Adrenal gland (tissue), 9 donors: ENCODE measurements at regions not wholly inside any gene's neighbourhood (a gene's known extent, or its start where the extent isn't known, plus 50 kb on each side); places are given as distances from the start of the nearest gene placed in this dataset.

Experiments used
- DNase-seq, 7 donors: peaks; one replicate each; pipeline ENCODE4 v3.0.0-alpha.2; 2019 to 2020
- H3K27ac ChIP-seq, 5 donors: fragments of 200-600 bp; sonication (generic) in 4 of 5; 1 replicate in 3 of 5; 2 replicates in 2 of 5; pipeline versions ENCODE4 v1.5.1 to v1.8.0; 2016 to 2020; ENCODE audit warnings: mild to moderate bottlenecking in 1 of 5
- H3K27me3 ChIP-seq: fragments of 200-600 bp; 2 replicates; pipeline ENCODE4 v1.8.0; 2021
- H3K36me3 ChIP-seq, 2 donors: fragments of 200-600 bp; replicated peaks in 1 of 2; 1 replicate in 1 of 2; 2 replicates in 1 of 2; pipeline versions ENCODE4 v1.5.1 to v1.8.0; 2018 to 2022
- H3K4me1 ChIP-seq, 2 donors: fragments of 200-600 bp; replicated peaks in 1 of 2; 1 replicate in 1 of 2; 2 replicates in 1 of 2; pipeline versions ENCODE4 v1.5.1 to v1.8.0; 2018 to 2021
- H3K4me3 ChIP-seq, 4 donors: fragments of 200-600 bp; sonication (generic) in 3 of 4; one replicate each; pipeline ENCODE4 v1.5.1; 2016 to 2018
- H3K9me3 ChIP-seq, 3 donors: fragments of 200-600 bp; sonication (generic) in 1 of 3; replicated peaks in 1 of 3; 1 replicate in 2 of 3; 2 replicates in 1 of 3; pipeline versions ENCODE4 v1.5.1 to v1.8.0; 2016 to 2021
- POLR2A ChIP-seq, 2 donors: fragments of 450-650 bp; IDR thresholded peaks; one replicate each; pipeline ENCODE4 v1.6.1; 2017; ENCODE audit warnings: antibody characterized with exemption in 2 of 2, mild to moderate bottlenecking in 2 of 2, moderate library complexity in 1 of 2
- WGBS, 4 donors: extraction: QIAGEN DNeasy Blood & Tissue Kit in 2 of 4; methylation state at CpG; one replicate each; pipeline versions ENCODE4 v1.1.5 to v1.1.7; 2013 to 2017; 5-methylcytosine and 5-hydroxymethylcytosine counted together
- intact Hi-C, 2 donors: fragments of 100-400 bp; cut with DNase I; formaldehyde crosslinking; loops; one replicate each; pipeline versions ENCODE4 v1.14.1 to v1.15.0; 2022 to 2023
- TF ChIP-seq, protein P1 (sequence below), 6 experiments: fragments of 450-650 bp in 4 of 6; fragments of 200-600 bp in 2 of 6; sonication (generic) in 1 of 6; IDR thresholded peaks; 1 replicate in 5 of 6; 2 replicates in 1 of 6; pipeline versions ENCODE4 v1.5.1 to v1.8.0; 2016 to 2021; ENCODE audit warnings: antibody characterized with exemption in 6 of 6, mild to moderate bottlenecking in 2 of 6, moderate library complexity in 1 of 6
- donor health status: healthy with polysubstance abuse.
- donor health status: Bipolar disorder and iron deficiency.
- donor health status: DM: yes; HTN: yes; CAD: no.
- donor health status: DM: no; HTN: no; CAD: no.
- donor health status: DM: no; HTN: no; CAD: no.

DNA sequence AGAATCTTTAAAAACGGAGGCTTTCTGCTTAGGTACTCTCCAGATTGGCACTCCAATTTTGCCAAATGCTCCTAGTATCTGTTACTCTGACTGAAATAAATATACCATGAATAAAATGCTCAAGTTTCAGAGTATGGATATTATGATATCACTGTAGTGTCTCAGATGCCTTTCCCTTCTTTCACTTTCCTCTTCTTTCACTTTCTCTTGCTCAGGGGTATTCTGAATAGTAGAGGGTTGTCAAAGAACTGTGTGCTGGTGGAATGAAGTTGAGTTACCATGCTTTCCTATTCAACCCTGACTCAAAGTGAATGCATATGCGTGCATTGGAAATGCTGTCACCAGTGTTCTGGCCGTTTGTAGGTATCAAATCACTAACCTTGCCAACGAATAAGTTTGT, 1015.2 kb upstream of the FANCL start:
- TF ChIP-seq POLR2A (IDR thresholded peaks at IDR 0.05): no peak
- TF ChIP-seq, protein P1, sequence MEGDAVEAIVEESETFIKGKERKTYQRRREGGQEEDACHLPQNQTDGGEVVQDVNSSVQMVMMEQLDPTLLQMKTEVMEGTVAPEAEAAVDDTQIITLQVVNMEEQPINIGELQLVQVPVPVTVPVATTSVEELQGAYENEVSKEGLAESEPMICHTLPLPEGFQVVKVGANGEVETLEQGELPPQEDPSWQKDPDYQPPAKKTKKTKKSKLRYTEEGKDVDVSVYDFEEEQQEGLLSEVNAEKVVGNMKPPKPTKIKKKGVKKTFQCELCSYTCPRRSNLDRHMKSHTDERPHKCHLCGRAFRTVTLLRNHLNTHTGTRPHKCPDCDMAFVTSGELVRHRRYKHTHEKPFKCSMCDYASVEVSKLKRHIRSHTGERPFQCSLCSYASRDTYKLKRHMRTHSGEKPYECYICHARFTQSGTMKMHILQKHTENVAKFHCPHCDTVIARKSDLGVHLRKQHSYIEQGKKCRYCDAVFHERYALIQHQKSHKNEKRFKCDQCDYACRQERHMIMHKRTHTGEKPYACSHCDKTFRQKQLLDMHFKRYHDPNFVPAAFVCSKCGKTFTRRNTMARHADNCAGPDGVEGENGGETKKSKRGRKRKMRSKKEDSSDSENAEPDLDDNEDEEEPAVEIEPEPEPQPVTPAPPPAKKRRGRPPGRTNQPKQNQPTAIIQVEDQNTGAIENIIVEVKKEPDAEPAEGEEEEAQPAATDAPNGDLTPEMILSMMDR (IDR thresholded peaks at IDR 0.05): no peak
- Histone ChIP-seq H3K36me3 (no peaks in the 10 kb centered on the region), H3K4me3 (no peak overlapping the region), H3K27me3 (no peaks in the 10 kb centered on the region), H3K27ac (no peak overlapping the region), H3K4me1 (no peaks in the 10 kb centered on the region), H3K9me3 (no peaks in the 10 kb centered on the region)
- DNase-seq: no peak
- 82 to 84% (median 82%) methylated on average over 4 of the region's 4 CpGs for WGBS, 4 donors
- intact Hi-C loops: no loop called here

DNA sequence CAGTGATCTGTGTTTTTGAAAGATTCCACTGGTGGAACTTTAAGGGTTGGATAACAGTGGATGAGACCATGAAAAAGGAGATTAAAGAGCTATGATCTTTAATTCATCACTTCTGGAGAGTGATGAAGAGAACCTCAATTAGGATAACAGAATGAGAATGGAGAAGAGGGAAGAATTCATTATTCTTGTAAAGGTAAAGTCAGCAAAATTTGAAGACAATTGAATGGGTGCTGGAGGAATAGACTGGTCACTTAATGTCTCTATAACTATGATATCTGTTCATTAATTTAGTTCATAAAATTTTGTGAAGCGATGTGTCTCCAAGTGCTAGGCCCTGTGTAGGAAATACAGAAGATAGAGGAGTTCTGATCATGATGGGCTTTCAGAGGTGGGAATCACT, 1013.2 kb upstream of the FANCL start:
- DNase-seq: no peak
- intact Hi-C loops: no loop called here
- TF ChIP-seq, protein P1 (IDR thresholded peaks at IDR 0.05): no peak
- TF ChIP-seq POLR2A (IDR thresholded peaks at IDR 0.05): no peak
- Histone ChIP-seq H3K9me3 (no peaks in the 10 kb centered on the region), H3K27ac (no peak overlapping the region), H3K4me3 (no peak overlapping the region), H3K36me3 (no peaks in the 10 kb centered on the region), H3K27me3 (no peaks in the 10 kb centered on the region), H3K4me1 (no peaks in the 10 kb centered on the region)
- 89 to 100% (median 97%) methylated on average over 1 of the region's 1 CpG for WGBS, 4 donors

DNA sequence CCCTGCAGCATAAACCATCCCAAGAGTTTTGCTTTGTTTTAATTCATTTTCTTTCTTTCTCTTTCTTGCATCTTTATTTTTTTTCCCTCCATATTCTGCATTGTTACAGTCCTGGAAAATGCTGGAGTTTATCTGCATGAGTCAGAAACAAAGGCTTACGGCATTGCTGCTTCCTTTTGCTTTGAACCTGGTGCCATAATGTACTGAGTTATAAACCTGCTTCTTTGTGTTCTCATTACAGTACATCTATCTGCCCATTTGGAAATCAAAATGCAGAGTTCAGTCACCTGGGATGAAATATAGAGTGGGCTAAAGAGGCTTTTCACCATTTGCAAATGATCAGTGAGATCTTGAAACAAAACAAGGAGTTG, 1009.2 kb upstream of the FANCL start:
- Histone ChIP-seq H3K36me3 (no peaks in the 10 kb centered on the region), H3K27ac (no peak overlapping the region), H3K4me1 (no peaks in the 10 kb centered on the region), H3K27me3 (no peaks in the 10 kb centered on the region), H3K9me3 (no peaks in the 10 kb centered on the region), H3K4me3 (no peak overlapping the region)
- intact Hi-C loops: no loop called here
- TF ChIP-seq, protein P1 (IDR thresholded peaks at IDR 0.05): no peak
- TF ChIP-seq POLR2A (IDR thresholded peaks at IDR 0.05): no peak
- DNase-seq: no peak
- 24 to 36% (median 30%) methylated on average over 1 of the region's 1 CpG for WGBS, 4 donors

DNA sequence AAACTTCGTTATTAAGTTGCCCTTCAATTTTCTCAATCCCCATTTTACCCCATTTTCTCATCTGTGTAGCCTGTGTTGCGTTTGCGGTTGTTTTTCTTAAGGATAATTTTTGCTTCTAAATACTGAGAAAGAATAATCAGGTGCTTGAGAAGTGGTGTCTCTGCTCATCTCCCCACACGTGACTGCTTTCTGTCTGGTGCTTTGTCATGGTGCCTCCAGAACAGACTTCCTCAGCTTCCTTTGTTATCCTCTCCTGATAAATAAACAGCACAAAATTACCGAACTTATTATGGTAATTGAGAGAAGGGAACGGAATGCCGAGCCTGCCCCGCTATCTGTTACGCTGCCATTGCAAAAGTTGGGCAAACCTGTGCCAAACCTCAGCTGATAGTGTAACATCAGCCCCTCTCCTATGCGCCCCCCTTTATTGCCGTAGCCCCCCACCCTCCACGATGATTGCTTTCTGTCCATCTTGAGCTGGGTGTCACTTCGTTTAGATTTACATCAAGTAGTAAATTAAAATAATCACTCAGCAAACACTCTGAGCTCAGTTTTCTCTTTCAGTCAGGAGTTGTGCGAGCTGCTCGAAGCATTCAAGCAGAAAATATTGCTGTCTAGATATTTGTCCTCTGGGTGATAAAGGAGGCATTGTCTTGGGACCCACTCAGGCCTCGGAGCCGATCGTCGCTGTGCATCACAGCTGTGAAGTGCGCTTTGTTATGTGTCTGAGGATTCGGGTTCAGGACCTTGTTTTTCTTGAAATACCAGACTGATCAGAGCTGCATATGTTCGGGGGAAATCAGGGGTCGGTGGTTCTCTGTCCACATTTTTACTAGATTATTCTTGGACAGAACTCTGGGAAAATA, 1008.5 kb upstream of the FANCL start:
- Histone ChIP-seq H3K4me1 (no peaks in the 10 kb centered on the region), H3K27ac (no peak overlapping the region), H3K27me3 (no peaks in the 10 kb centered on the region), H3K4me3 (no peak overlapping the region), H3K9me3 (no peaks in the 10 kb centered on the region), H3K36me3 (no peaks in the 10 kb centered on the region)
- intact Hi-C loops: no loop called here
- DNase-seq: no peak
- TF ChIP-seq, protein P1 (IDR thresholded peaks at IDR 0.05): no peak
- no peak for TF ChIP-seq POLR2A (IDR thresholded peaks at IDR 0.05)
- WGBS, 4 donors: 64 to 72% (median 68%) methylated on average over 23 of the region's 23 CpGs
